A673 (cell line): ENCODE measurements at regions not wholly inside any gene's neighbourhood (a gene's known extent, or its start where the extent isn't known, plus 50 kb on each side); places are given as distances from the start of the nearest gene placed in this dataset.

ENCODE experiments used
- CTCF ChIP-seq: fragments of 300-800, 200-600 bp; sonication (generic); conservative IDR thresholded peaks from 2 replicates; pipeline ENCODE4 v1.5.1; 2017; ENCODE audit warnings: low read depth, mild to moderate bottlenecking, antibody characterized with exemption, low read length, moderate library complexity, mixed read lengths
- EZH2 ChIP-seq: fragments of 200-600 bp; sonication (generic); IDR thresholded peaks from 2 replicates; pipeline ENCODE4 v1.6.1; 2017; ENCODE audit warnings: borderline replicate concordance, low read depth, mild to moderate bottlenecking, mixed read lengths, antibody characterized with exemption, low read length; ENCODE audit not compliant: poor library complexity, severe bottlenecking

GRCh38 chr7:31251441-31251840 is 89.1 kb downstream of the NEUROD6 start:
- no peak for TF ChIP-seq CTCF
- TF ChIP-seq EZH2, result no peak
